NCI-H1092 treated with DMSO at 0.1 percent for 48 hours (cell line): ENCODE measurements at regions not wholly inside any gene's neighbourhood (a gene's known extent, or its start where the extent isn't known, plus 50 kb on each side); places are given as distances from the start of the nearest gene placed in this dataset.

Source experiments
- DNase-seq: peaks from one replicate; lab custom pipeline; 2025; lab: John Stamatoyannopoulos, UW

- DNase-seq: no peak
Measured at GRCh38 chr11:111148121-111148520, 97.4 kb upstream of the POU2AF2 start.

- DNase-seq: peak; percentile 91
Measured at GRCh38 chr11:111137846-111138245, 107.7 kb upstream of the POU2AF2 start.

GRCh38 chr11:111135778-111136570 is 109.6 kb upstream of the POU2AF2 start:
- no peak for DNase-seq

- no peak for DNase-seq
Measured at GRCh38 chr11:111135101-111135500, 110.4 kb upstream of the POU2AF2 start.

- DNase-seq: no peak
Measured at GRCh38 chr11:111128076-111128870, 117.3 kb upstream of the POU2AF2 start.

- DNase-seq: peak; percentile 22
Measured at GRCh38 chr11:111124724-111125123, 120.8 kb upstream of the POU2AF2 start.

- DNase-seq: no peak
Measured at GRCh38 chr11:111123463-111124398, 121.8 kb upstream of the POU2AF2 start.

- DNase-seq: no peak
Measured at GRCh38 chr11:111120696-111121302, 124.7 kb upstream of the POU2AF2 start.

- DNase-seq: no peak
Measured at GRCh38 chr11:111120161-111120560, 125.4 kb upstream of the POU2AF2 start.

- no peak for DNase-seq
Measured at GRCh38 chr11:111119751-111120150, 125.8 kb upstream of the POU2AF2 start.

- DNase-seq: no peak
Measured at GRCh38 chr11:111115890-111116289, 129.6 kb upstream of the POU2AF2 start.

GRCh38 chr11:111114091-111114490 is 131.4 kb upstream of the POU2AF2 start:
- no peak for DNase-seq

GRCh38 chr11:111112614-111113013 is 132.9 kb upstream of the POU2AF2 start:
- no peak for DNase-seq

- DNase-seq: no peak
Measured at GRCh38 chr11:111107501-111107900, 138.0 kb upstream of the POU2AF2 start.

- DNase-seq: no peak
Measured at GRCh38 chr11:111106641-111107040, 138.9 kb upstream of the POU2AF2 start.

GRCh38 chr11:111105566-111105965 is 140.0 kb upstream of the POU2AF2 start:
- no peak for DNase-seq

GRCh38 chr11:111104185-111104584 is 141.3 kb upstream of the POU2AF2 start:
- DNase-seq: no peak

GRCh38 chr11:111101881-111102280 is 143.6 kb upstream of the POU2AF2 start:
- no peak for DNase-seq

GRCh38 chr11:111099028-111099713 is 146.4 kb upstream of the POU2AF2 start:
- no peak for DNase-seq

GRCh38 chr11:111098091-111098490 is 147.4 kb upstream of the POU2AF2 start:
- DNase-seq: no peak

- DNase-seq: no peak
Measured at GRCh38 chr11:111097191-111097590, 148.3 kb upstream of the POU2AF2 start.
